HG02970 (cell line): ENCODE measurements at regions not wholly inside any gene's neighbourhood (a gene's known extent, or its start where the extent isn't known, plus 50 kb on each side); places are given as distances from the start of the nearest gene placed in this dataset.

Experiments
- ATAC-seq: cut with Tn5 transposase; IDR thresholded peaks from one replicate; pipeline ENCODE4 v1.9.1; 2021; ENCODE audit warnings: mild to moderate bottlenecking, moderate library complexity, moderate number of reproducible peaks; ENCODE audit not compliant: unreplicated experiment, low FRiP score

DNA sequence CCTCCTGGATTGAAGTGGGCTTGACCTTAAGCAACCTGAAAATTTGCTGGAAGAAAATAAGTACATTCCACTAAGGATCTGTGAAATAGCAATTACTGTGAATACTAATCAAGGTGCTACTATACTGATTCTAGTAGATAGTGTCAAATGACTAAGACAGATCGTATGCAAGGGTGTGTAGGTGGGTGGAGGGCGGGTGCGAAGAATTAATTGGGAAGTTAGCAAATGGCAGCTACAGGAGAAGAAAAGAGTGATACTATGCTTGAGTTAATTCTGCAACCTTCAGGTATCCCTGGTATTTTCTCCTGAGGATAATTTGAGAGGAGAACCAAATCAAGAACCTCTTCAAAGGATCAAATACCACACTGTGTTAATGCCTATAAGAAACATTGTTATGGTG, 501.9 kb downstream of the INHBA start:
- no peak for ATAC-seq

DNA sequence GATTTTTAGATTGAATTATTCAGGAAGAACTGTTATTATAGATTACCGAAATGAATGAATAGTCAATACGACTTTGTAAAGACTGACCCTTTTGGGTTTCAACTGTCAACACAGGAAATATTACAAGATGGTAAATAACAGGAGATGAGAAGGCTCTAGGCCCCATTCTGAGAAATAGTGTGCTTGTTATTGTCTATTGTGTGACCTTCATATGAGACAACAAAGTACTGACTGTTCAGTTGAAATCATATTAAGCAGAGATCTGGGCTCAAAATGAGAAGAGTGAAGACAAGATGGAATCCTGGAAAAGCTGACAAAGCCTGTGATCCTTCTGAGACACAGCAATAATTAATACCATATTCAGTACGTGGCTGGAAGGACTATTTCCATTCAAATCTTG, 503.8 kb downstream of the INHBA start:
- no peak for ATAC-seq

GRCh38 chr7:41198502-41198901, 504.4 kb downstream of the INHBA start:
- ATAC-seq, result no peak

GRCh38 chr7:41197769-41198168, 505.1 kb downstream of the INHBA start:
- ATAC-seq, result no peak

DNA sequence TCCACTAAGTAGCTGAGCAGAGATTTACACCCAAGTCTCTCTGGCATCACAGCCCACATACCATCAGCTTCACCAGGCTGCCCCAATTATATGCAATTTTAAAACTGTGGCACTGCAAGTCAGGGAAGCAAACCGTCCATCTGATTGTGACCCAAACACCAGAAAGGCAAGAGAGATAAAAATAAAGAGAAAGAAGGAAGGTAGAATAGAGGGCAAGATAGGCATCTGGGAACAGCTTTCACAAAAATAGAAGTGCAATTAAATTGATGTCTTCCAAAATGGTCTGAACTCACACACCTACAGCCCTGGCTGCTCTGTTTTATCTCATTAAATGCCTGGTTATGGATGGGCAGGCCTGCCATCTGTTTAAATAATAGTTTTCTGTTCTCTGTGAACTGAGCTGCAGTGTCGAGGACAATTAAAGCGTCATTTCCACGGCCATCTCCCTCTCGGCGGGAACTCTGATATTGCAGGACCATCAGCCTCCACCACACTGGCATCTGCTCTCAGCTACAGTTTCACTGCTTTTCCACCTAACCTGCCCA, 509.1 kb downstream of the INHBA start:
- ATAC-seq, result no peak

DNA sequence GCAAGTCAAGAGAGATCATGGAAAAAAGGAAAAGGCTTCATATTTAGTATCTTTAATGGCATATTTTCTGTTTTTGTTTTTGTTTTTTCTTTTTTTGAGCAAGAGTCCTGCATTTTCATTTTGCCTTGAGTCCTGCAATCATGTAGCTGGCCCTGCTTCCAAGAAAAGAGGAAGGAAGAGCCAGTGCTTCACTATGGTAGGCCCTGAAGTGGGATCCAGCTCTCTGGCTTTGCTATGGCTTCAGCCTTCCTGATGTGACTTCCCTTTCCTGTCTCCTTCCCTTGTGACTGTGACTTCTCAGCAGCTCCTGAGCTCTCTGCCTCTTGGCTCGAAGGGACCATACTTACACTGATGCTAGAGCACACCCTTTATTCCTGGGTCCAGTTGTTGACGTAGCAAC, 512.3 kb downstream of the INHBA start:
- ATAC-seq, result no peak

- ATAC-seq, result no peak
These were observed 513.0 kb downstream of the INHBA start for GRCh38 chr7:41189866-41190265.

DNA sequence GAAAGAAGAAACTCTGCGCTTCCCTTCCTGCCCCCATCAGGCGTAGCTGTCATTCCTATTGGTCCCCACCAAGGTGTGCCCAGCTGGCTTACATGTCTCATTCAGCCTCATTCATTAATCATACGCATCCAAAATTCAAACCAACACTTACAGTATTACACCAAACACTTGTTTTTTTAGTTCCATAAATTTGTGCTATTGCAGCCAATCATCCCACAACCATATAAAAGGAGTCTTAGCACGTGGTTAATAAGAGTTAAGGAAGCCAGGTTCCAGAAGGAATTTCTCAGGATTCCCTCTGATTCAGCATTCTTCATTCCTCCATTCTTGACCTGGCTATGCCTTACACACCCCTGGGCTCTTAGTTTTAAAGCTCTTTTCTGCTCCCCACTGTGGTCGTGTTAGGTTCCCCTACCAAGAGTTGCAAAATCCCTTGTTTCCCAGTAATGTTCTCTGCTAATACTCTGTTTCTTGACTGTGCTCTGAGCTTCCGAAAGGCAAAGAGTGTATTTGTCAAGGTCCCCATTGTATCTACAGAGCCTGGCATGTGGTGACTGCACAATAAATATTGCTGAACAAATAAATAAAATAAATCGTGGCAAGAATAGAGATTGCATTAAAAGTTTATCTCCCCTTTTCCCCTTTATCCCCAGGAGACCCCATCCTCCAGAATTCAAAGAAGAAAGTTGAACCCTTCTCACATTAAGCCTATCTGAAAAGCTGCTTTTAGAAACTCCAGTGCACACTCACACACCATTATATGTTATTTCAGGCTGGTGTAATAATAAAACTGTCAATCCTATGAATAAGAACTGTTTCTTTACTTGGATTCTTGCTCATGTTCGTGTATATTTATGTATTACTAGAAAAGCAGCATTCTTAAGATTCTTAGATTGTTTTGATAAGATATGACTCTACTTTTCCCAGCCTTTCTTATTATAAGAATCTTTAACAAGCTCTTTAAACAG, 514.4 kb downstream of the INHBA start:
- no peak for ATAC-seq

DNA sequence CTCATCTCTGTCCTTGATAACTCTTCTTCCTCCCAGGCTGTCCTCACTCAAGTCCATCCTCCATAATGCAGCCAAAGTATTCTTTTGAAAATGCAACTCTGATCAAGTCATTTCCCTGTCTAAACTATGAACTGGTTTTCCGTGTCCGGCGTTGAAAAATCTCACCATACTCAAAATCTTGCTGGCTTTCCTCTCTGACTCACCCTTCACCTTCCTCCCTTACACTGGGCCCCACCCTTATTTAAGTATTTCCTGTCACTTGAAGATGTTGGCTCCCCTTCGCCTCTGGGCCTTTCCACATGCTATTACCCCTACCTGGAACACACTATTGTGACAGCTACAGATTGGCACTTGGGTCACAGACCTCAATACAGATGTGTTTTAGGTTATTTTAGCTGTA, 515.6 kb downstream of the INHBA start:
- ATAC-seq, result no peak

DNA sequence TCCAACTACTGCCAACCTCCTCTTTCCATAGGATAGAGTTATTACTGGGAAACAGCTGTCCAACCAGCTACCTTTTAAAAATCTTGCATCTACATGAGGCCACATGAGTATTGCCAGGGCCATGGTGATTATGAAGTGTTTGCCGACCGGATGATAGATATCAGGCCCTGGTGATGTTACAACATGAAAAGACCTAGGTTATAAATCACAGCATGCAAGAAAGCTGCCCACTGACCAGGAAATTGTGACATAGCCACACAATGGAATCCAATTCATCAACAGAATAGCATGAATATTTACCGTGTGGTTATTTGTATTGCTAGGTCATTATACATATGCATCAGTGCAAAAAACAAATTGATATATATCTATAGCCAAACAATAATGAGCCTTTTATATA, 517.0 kb downstream of the INHBA start:
- ATAC-seq, result no peak

DNA sequence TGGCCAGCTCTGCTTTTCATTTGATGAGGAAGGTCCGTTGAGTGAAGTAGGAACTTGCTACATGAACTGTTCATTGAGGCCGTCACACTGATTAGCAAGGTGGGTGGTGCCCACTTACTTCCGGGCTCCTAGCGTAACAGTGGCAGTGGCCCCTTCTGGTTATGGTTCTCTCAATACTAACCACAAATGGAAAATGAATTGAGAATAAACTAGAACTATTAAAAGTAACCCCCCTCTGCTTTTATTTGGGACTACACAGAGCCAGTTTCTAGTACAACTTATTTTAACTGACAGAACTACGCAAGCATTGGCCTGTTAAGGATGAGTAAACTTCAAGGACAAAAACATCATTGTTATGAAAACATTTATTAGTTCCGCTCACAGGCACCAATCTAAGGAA, 519.1 kb downstream of the INHBA start:
- no peak for ATAC-seq

DNA sequence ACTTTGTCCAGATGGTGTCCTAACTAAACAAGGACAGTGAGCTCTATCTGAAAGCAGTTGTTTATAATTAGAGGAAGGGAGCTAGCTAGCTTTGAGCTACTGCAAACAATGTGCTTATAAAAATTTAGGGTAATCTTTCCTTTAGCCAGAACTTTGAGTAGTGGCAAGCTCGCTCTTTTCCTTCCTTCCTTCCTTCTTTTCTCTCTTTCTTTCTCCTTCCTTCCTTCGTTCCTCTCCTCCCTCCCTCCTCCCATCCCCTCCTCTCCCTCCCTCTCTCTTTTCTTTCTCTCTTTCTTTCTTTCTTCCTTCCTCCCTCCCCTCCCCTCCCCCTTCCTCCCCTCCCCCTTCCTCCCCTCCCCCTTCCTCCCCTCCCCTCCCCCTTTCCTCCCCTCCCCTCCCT, 520.1 kb downstream of the INHBA start:
- ATAC-seq, result no peak

- no peak for ATAC-seq
These were observed 527.5 kb downstream of the INHBA start for GRCh38 chr7:41175435-41175834.

DNA sequence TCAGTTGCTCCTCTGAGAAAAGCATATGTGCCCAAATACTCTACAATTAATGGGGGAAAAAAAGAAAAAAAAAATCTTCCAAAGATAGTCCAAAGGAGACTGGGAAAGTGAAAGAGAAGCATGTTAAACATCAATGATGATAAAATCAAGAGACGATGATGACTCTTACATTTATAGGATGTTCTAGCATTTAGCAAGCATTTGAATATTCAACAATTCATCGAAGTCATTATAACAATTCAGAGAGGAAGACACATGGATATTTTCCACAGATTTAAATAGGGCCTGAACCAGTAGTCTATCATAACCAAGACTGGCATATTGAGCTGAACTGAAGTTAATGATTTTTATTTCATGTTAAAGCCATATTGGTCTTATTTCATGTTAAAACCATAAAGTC, 528.4 kb downstream of the INHBA start:
- no peak for ATAC-seq

DNA sequence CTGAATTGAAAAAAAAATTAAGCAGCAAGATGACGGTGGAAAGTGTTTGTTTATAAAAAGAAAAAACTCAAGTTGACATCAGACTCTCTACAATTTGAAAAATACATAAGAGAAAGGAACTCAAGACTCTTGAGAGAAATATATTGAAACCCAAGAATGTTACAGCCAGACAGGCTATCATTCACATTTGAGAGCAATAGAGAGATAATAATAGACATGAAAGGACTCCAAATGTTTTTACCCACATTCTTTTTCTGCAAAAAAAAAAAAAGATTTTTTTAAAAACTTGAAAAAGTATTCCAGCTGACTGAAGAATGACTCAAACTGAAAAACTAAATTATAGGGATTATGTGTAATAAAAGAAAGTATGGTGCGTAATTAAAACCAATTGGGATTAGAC, 532.4 kb downstream of the INHBA start:
- ATAC-seq, result no peak

DNA sequence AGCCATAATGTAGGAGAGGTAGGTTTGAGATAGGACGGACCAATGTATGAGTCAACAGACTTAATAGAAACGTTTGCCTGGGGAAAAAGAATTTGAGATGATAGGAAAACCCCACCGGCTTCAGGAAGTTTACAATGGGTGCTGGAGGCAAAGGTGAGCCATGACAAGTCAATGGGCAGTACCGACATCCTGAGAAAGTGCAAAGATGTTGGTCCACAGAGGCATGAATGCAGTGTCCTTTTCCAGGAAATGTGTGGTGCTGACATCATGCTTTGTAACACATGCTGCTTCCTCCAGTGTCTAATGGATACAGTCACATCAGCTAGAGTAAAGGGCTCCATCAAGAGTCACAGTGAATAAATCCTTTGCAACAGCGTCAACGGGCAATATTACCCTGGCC, 533.6 kb downstream of the INHBA start:
- no peak for ATAC-seq

GRCh38 chr7:41167836-41168235, 535.1 kb downstream of the INHBA start:
- ATAC-seq, result no peak

DNA sequence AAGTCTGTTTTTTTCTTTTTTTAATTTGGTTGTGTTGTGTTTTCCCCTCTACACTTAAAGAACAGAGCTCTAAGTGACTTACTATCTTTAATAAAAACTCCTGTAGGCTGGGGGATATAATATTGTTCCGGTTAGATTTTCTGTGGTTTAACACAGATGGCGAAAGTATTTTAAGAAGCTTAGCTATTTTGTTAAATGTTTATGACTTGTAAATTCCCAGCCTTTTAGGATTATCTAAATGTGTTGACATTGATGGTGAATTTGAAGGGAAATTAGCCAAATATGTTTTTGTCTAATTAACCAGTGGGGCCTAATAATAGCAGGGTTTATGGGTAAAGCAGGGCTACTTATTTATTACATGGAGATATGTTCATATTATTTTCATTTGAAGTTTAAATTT, 538.5 kb downstream of the INHBA start:
- ATAC-seq, result no peak

GRCh38 chr7:41163991-41164390, 538.9 kb downstream of the INHBA start:
- no peak for ATAC-seq

- ATAC-seq, result no peak
These were observed 540.3 kb downstream of the INHBA start for GRCh38 chr7:41162612-41163011.

DNA sequence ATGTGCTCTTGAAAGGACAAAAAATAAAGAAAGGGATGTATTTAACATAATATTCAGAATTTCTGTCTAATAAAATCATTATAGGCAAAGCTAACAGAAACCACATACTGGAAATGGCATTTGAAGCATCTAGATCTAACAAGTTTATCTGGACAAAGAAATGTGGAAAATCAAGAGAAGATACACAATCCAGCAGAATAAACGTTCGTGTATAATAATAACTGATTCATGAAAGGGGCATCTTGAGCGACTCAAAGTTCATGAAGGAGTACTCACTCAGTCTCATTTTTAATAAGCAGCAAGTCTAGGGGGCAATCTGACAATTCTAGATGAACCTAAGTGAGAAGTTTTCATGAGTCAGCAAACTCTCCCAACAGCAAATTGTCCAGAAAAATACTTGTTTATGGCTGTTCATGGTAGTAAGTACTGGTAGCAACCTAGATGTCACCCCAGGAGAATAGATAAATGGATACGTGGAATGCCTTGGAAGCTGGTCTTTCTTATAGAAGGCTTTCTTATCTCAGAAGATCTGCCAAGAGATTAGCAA, 541.8 kb downstream of the INHBA start:
- no peak for ATAC-seq

DNA sequence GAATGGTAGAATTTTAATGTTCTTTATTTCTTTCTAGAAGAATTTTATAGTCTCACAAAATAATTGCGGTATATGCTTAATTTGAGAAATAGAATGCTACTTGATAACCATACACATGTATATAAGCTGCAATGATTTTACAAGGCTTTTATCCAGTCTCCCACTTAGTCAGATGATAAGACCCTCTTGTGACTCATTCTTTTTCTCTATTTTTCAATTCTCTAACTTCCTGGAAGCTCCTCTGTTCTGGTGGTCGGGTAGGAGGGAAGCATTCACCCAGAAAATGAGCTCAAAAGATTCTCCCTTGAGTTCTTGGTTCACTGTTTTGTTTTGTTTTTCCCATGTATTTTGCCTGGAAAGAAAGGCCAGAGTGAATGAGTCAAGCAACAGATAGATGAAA, 546.6 kb downstream of the INHBA start:
- no peak for ATAC-seq
